GM12878 (cell line): ENCODE measurements at regions not wholly inside any gene's neighbourhood (a gene's known extent, or its start where the extent isn't known, plus 50 kb on each side); places are given as distances from the start of the nearest gene placed in this dataset.

ENCODE experiments used
- BCLAF1 ChIP-seq: fragments of 450-650 bp; IDR thresholded peaks from 2 replicates; pipeline ENCODE4 v1.6.1; 2017; ENCODE audit warnings: antibody characterized with exemption, mild to moderate bottlenecking, moderate library complexity
- DPF2 ChIP-seq: fragments of 450-650 bp; IDR thresholded peaks from 2 replicates; pipeline ENCODE4 v1.6.1; 2017; ENCODE audit warnings: mild to moderate bottlenecking
- JUND ChIP-seq: IDR thresholded peaks from 2 replicates; pipeline ENCODE4 v1.6.1; 2012; ENCODE audit warnings: low read depth, mild to moderate bottlenecking, low read length, improper control_type of control experiment, moderate library complexity
- NKRF ChIP-seq: fragments of 450-650 bp; conservative IDR thresholded peaks from 2 replicates; pipeline ENCODE4 v1.6.1; 2017; ENCODE audit warnings: mild to moderate bottlenecking, moderate library complexity
- TF ChIP-seq, protein P1 (sequence below): fragments of 450-650 bp; IDR thresholded peaks from 2 replicates; pipeline ENCODE4 v1.6.1; 2018; ENCODE audit warnings: borderline replicate concordance, mild to moderate bottlenecking; ENCODE audit not compliant: partially characterized antibody

DNA sequence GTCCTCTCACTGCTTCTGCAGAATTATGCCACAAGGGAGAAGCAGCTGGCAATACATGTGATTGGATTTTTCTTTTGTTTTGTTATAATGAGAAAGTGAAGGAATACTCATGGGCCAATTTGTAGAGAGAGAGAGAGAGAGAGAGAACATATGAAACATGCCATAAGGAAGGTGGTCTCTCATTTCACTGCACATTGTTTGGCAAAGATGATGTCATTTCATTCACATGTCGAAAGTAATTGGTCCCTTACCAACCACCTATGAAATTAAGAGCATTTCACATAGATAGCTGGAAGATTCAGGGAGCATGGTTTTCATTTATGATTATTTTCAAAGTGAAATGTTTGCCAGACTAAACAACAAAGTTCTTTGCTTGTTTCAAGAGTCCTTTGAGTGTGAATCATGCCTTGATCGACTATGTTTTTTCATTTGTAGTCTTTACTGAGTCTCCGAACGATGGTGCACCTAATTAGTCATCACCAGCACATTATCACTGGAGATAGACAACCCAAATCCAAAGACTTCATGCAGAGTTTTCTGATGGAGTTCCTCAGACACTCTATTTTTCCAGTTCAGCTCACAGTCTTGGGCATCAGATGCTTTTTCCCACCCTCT lies 130.1 kb upstream of the ZEB1 start (continued):
- no peak for TF ChIP-seq BCLAF1
- TF ChIP-seq, protein P1, sequence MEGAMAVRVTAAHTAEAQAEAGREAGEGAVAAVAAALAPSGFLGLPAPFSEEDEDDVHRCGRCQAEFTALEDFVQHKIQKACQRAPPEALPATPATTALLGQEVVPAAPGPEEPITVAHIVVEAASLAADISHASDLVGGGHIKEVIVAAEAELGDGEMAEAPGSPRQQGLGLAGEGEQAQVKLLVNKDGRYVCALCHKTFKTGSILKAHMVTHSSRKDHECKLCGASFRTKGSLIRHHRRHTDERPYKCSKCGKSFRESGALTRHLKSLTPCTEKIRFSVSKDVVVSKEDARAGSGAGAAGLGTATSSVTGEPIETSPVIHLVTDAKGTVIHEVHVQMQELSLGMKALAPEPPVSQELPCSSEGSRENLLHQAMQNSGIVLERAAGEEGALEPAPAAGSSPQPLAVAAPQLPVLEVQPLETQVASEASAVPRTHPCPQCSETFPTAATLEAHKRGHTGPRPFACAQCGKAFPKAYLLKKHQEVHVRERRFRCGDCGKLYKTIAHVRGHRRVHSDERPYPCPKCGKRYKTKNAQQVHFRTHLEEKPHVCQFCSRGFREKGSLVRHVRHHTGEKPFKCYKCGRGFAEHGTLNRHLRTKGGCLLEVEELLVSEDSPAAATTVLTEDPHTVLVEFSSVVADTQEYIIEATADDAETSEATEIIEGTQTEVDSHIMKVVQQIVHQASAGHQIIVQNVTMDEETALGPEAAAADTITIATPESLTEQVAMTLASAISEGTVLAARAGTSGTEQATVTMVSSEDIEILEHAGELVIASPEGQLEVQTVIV, result no peak
- no peak for TF ChIP-seq DPF2
- TF ChIP-seq NKRF, result no peak
- TF ChIP-seq JUND, result no peak
